ENCODE measurements at regions not wholly inside any gene's neighbourhood (a gene's known extent, or its start where the extent isn't known, plus 50 kb on each side); places are given as distances from the start of the nearest gene placed in this dataset.

DNA sequence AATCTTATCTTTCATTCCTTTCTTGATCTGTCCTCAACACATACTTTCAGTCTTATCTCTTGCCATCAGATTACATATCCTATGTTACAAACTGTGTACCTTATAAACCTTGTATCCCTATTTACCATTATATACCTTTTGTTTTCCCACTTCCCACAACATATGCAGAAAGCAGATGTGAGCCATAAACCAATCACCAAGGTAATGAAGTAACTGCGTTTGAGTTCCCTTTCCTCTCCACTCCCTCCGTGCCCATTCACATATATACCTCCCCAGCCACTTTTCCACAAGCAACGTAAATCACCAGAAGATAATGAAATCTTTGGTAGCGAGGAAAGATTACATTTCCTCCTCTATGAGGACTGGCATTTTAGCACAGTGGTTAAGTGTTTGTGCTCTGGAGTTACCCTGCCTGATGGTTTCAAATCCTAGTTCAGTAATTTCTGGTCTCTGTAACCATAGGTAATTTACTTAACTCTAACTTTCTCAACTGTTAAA is 55.5 kb upstream of the PHF14 start:
- Mint-ChIP-seq H3K4me1 (peaks cover 20% of the 10 kb centered on the region), H3K27ac (no peak overlapping the region), H3K9me3 (0 out of 2 replicates have a peak, but pooled peaks cover 9% of the 10 kb centered on the region), H3K36me3 (peaks cover 2% of the 10 kb centered on the region; the same call in 1 of the 2 replicates), H3K4me3 (no peak overlapping the region), H3K27me3 (ENCODE audit: low read depth) (no peaks in the 10 kb centered on the region)
- no peak for DNase-seq (ENCODE audit: low spot score)
- no peak for ATAC-seq
- TF ChIP-seq ZBTB21 (CRISPR knock-in tag; IDR thresholded peaks at IDR 0.05; ENCODE audit: borderline replicate concordance): no peak
- TF ChIP-seq CBFB (CRISPR knock-in tag; IDR thresholded peaks at IDR 0.05; ENCODE audit: low read depth): no peak
- no peak for TF ChIP-seq IRF2 (CRISPR knock-in tag; IDR thresholded peaks at IDR 0.05; ENCODE audit: borderline replicate concordance, low read depth)
- no peak for TF ChIP-seq NFE2L1 (CRISPR knock-in tag; IDR thresholded peaks at IDR 0.05)
- TF ChIP-seq ZSCAN18 (CRISPR knock-in tag; IDR thresholded peaks at IDR 0.05): no peak
- POLR2A ChIA-PET: interaction anchor here (1.3 kb wide), 1 partner anchor 22 kb away, joined by 4 read pairs; a partner anchor contains a TSS
- CTCF ChIA-PET: interaction anchor here (1.0 kb wide), 1 partner anchor 23 kb away, joined by 4 read pairs; no protein-coding TSS in a partner anchor

GRCh38 chr7:10919923-10920322 is 53.7 kb upstream of the PHF14 start:
- peaks cover 11% of the 10 kb centered on the region; the same call in 1 of the 2 replicates for H3K4me1 Mint-ChIP-seq
- no peak overlapping the region for H3K27ac Mint-ChIP-seq
- H3K27me3 Mint-ChIP-seq (ENCODE audit: low read depth): no peaks in the 10 kb centered on the region
- no peak overlapping the region for H3K4me3 Mint-ChIP-seq
- ATAC-seq (no peak), DNase-seq (ENCODE audit: low spot score) (no peak)
- ChIA-PET POLR2A (no interaction called here), CTCF (no interaction called here)
- TF ChIP-seq CREM (CRISPR knock-in tag; IDR thresholded peaks at IDR 0.05): no peak
- no peak for TF ChIP-seq RORB (CRISPR knock-in tag; IDR thresholded peaks at IDR 0.05)
- TF ChIP-seq FOXP1 (CRISPR knock-in tag; IDR thresholded peaks at IDR 0.05; ENCODE audit: borderline replicate concordance): no peak
- no peak for TF ChIP-seq ZNF263 (CRISPR knock-in tag; IDR thresholded peaks at IDR 0.05; ENCODE audit: low read depth)
- TF ChIP-seq, protein P1, sequence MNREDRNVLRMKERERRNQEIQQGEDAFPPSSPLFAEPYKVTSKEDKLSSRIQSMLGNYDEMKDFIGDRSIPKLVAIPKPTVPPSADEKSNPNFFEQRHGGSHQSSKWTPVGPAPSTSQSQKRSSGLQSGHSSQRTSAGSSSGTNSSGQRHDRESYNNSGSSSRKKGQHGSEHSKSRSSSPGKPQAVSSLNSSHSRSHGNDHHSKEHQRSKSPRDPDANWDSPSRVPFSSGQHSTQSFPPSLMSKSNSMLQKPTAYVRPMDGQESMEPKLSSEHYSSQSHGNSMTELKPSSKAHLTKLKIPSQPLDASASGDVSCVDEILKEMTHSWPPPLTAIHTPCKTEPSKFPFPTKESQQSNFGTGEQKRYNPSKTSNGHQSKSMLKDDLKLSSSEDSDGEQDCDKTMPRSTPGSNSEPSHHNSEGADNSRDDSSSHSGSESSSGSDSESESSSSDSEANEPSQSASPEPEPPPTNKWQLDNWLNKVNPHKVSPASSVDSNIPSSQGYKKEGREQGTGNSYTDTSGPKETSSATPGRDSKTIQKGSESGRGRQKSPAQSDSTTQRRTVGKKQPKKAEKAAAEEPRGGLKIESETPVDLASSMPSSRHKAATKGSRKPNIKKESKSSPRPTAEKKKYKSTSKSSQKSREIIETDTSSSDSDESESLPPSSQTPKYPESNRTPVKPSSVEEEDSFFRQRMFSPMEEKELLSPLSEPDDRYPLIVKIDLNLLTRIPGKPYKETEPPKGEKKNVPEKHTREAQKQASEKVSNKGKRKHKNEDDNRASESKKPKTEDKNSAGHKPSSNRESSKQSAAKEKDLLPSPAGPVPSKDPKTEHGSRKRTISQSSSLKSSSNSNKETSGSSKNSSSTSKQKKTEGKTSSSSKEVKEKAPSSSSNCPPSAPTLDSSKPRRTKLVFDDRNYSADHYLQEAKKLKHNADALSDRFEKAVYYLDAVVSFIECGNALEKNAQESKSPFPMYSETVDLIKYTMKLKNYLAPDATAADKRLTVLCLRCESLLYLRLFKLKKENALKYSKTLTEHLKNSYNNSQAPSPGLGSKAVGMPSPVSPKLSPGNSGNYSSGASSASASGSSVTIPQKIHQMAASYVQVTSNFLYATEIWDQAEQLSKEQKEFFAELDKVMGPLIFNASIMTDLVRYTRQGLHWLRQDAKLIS (CRISPR knock-in tag; IDR thresholded peaks at IDR 0.05; ENCODE audit: borderline replicate concordance): no peak
- TF ChIP-seq HMGA2 (CRISPR knock-in tag; IDR thresholded peaks at IDR 0.05): no peak
- TF ChIP-seq, protein P2, sequence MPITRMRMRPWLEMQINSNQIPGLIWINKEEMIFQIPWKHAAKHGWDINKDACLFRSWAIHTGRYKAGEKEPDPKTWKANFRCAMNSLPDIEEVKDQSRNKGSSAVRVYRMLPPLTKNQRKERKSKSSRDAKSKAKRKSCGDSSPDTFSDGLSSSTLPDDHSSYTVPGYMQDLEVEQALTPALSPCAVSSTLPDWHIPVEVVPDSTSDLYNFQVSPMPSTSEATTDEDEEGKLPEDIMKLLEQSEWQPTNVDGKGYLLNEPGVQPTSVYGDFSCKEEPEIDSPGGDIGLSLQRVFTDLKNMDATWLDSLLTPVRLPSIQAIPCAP (CRISPR knock-in tag; IDR thresholded peaks at IDR 0.05): no peak
- TF ChIP-seq ZBTB21 (CRISPR knock-in tag; IDR thresholded peaks at IDR 0.05; ENCODE audit: borderline replicate concordance): no peak
- TF ChIP-seq FOXJ3 (CRISPR knock-in tag; IDR thresholded peaks at IDR 0.05; ENCODE audit: borderline replicate concordance): no peak
- TF ChIP-seq ZNF423 (CRISPR knock-in tag; IDR thresholded peaks at IDR 0.05): no peak
- no peak for TF ChIP-seq ZNF532 (CRISPR knock-in tag; IDR thresholded peaks at IDR 0.05; ENCODE audit: borderline replicate concordance)
- no peak for TF ChIP-seq JAZF1 (CRISPR knock-in tag; IDR thresholded peaks at IDR 0.05)
- TF ChIP-seq OVOL2 (CRISPR knock-in tag; IDR thresholded peaks at IDR 0.05; ENCODE audit: borderline replicate concordance): no peak
- no peak for TF ChIP-seq SMAD4 (CRISPR knock-in tag; IDR thresholded peaks at IDR 0.05)
- no peak for TF ChIP-seq SOX15 (CRISPR knock-in tag; IDR thresholded peaks at IDR 0.05)
- no peak for TF ChIP-seq ERG (CRISPR knock-in tag; IDR thresholded peaks at IDR 0.05)
- no peak for TF ChIP-seq NFYB (CRISPR knock-in tag; conservative IDR thresholded peaks at IDR 0.05; ENCODE audit: low read depth)
- no peak for TF ChIP-seq CBFB (CRISPR knock-in tag; IDR thresholded peaks at IDR 0.05; ENCODE audit: low read depth)
- TF ChIP-seq TEAD4 (CRISPR knock-in tag; IDR thresholded peaks at IDR 0.05): no peak
- no peaks in the 10 kb centered on the region for H3K36me3 Mint-ChIP-seq
- 0 out of 2 replicates have a peak, but pooled peaks cover 3% of the 10 kb centered on the region for H3K9me3 Mint-ChIP-seq

All from WTC11 (cell line).